Endodermal cell (in vitro differentiated cells): ENCODE measurements at regions not wholly inside any gene's neighbourhood (a gene's known extent, or its start where the extent isn't known, plus 50 kb on each side); places are given as distances from the start of the nearest gene placed in this dataset.
"Not testable (repeated sequence)": the region's sequence is repeated elsewhere in the genome, so short reads cannot be mapped to it uniquely, and the experiment has no call there.

Experiments used
- DNase-seq: peaks from one replicate; pipeline ENCODE4 v3.0.0-alpha.2; 2017
- H3K27ac ChIP-seq: 2 replicates; pipeline ENCODE4 v1.5.1; 2013; ENCODE audit warnings: mild to moderate bottlenecking, low read depth, low read length, moderate library complexity
- H3K27me3 ChIP-seq: 2 replicates; pipeline ENCODE4 v1.6.1; 2013; ENCODE audit warnings: mild to moderate bottlenecking, low read length, moderate library complexity; ENCODE audit not compliant: insufficient read depth, control insufficient read depth, poor library complexity, severe bottlenecking
- H3K36me3 ChIP-seq: 2 replicates; pipeline ENCODE4 v1.7.0; 2013; ENCODE audit warnings: mild to moderate bottlenecking, low read length, moderate library complexity; ENCODE audit not compliant: control insufficient read depth, insufficient read depth
- H3K4me1 ChIP-seq: one replicate; pipeline ENCODE4 v1.7.0; 2013; ENCODE audit warnings: low read length; ENCODE audit not compliant: control insufficient read depth, insufficient read depth
- H3K4me3 ChIP-seq: 2 replicates; pipeline ENCODE4 v1.5.1; 2013; ENCODE audit warnings: mild to moderate bottlenecking, low read length, moderate library complexity
- H3K9ac ChIP-seq: 2 replicates; pipeline ENCODE4 v1.6.1; 2013; ENCODE audit warnings: mild to moderate bottlenecking, low read length, moderate library complexity; ENCODE audit not compliant: poor library complexity, severe bottlenecking; ENCODE audit errors: extremely low read depth
- H3K9me3 ChIP-seq: 2 replicates; pipeline ENCODE4 v1.6.1; 2013; ENCODE audit warnings: mild to moderate bottlenecking, low read length, moderate library complexity; ENCODE audit not compliant: control insufficient read depth
- H3K27ac Mint-ChIP-seq: 2 replicates; pipeline ENCODE4 v1.8.0; 2020; ENCODE audit warnings: mixed read lengths
- H3K27me3 Mint-ChIP-seq: 2 replicates; pipeline ENCODE4 v1.8.0; 2021; ENCODE audit warnings: mild to moderate bottlenecking, mixed read lengths; ENCODE audit not compliant: insufficient read depth
- H3K36me3 Mint-ChIP-seq: 2 replicates; pipeline ENCODE4 v1.8.0; 2020; ENCODE audit warnings: low read depth, mixed read lengths
- H3K4me1 Mint-ChIP-seq: 2 replicates; pipeline ENCODE4 v1.8.0; 2020; ENCODE audit warnings: mixed read lengths
- H3K4me3 Mint-ChIP-seq: 2 replicates; pipeline ENCODE4 v1.8.0; 2020; ENCODE audit warnings: mild to moderate bottlenecking, moderate library complexity, mixed read lengths
- H3K9me3 Mint-ChIP-seq: 2 replicates; pipeline ENCODE4 v1.8.0; 2020; ENCODE audit warnings: mild to moderate bottlenecking, mixed read lengths
- CTCF ChIP-seq: fragments of 200-600 bp; sonication (generic); conservative IDR thresholded peaks from 2 replicates; pipeline ENCODE4 v1.5.0; 2021; ENCODE audit warnings: antibody characterized with exemption, mild to moderate bottlenecking
- WGBS, 2 experiments: methylation state at CpG; one replicate each; pipeline versions ENCODE4 v1.1.5 to v1.1.7; 2013; ENCODE audit warnings: missing lambda C conversion rate in 2 of 2, mixed read lengths in 1 of 2; ENCODE audit not compliant: insufficient coverage in 1 of 2, insufficient read length in 1 of 2; 5-methylcytosine and 5-hydroxymethylcytosine counted together

DNA sequence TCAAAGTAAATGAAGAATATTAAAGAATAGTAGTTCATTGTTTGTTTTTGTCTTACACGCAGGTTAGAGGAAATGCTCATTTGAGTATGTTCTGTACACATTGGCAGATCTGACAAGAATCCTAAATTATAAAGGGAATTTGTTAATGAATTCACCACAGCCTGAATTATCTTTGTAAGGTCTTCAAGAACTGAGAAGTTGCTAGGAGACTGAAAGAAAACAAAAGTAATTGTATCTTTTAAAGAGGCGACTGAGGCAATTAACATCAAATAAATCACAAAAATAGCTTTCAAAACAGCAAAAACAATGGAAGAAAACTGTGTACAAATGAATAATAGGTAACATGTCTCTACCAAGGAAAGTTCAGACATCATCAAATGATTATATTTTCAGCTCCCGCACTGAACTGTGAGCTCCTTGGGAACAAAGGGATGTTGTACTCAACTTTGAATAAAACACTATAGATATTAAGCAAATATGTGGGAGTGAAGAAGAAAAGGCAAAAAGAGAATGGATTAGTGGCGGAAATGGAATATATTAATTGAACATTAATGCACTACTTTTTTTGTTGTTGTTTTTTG, 51.7 kb upstream of the ATIC start:
- Mint-ChIP-seq H3K27ac (no peak overlapping the region), H3K36me3 (no peaks in the 10 kb centered on the region), H3K9me3 (no peaks in the 10 kb centered on the region), H3K4me3 (no peak overlapping the region), H3K4me1 (no peaks in the 10 kb centered on the region), H3K27me3 (peaks cover 1% of the 10 kb centered on the region)
- no peaks in the 10 kb centered on the region for H3K27me3 ChIP-seq
- no peaks in the 10 kb centered on the region for H3K36me3 ChIP-seq
- no peaks in the 10 kb centered on the region for H3K4me1 ChIP-seq
- H3K4me3 ChIP-seq, result no peak overlapping the region
- no peak overlapping the region for H3K9ac ChIP-seq
- no peak for DNase-seq
- H3K27ac ChIP-seq, result no peak overlapping the region
- no peak for TF ChIP-seq CTCF
- no peaks in the 10 kb centered on the region for H3K9me3 ChIP-seq
- WGBS, 2 experiments, result 78 to 91% methylated on average over 1 of the region's 4 CpGs

DNA sequence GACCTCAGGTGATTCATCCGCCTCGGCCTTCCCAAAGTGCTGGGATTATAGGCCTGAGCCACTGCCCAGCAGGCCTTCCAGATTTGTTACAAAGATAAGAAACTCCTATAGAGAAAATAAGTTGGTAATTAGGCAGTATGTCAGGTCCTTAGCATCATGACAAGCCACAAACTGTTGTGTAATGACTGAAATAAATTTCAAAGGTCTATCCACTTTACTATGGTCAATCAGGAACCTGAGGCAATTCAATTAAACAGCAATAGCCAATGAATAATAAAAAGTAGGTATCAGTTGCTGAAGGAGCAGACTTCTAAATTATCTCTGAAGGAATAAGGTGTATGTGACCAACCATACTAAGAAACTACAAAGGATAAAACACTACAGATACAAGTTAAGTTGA, 62.4 kb upstream of the ATIC start:
- H3K9me3 Mint-ChIP-seq, result peaks cover 36% of the 10 kb centered on the region
- TF ChIP-seq CTCF, result no peak

GRCh38 chr2:215245919-215246318, 65.9 kb upstream of the ATIC start:
- not testable (repeated sequence) for H3K4me3 ChIP-seq, H3K27ac Mint-ChIP-seq, H3K4me3 Mint-ChIP-seq, H3K4me1 ChIP-seq, H3K27me3 Mint-ChIP-seq, H3K9me3 ChIP-seq, H3K9ac ChIP-seq, H3K36me3 ChIP-seq, DNase-seq, H3K27ac ChIP-seq, H3K36me3 Mint-ChIP-seq, H3K4me1 Mint-ChIP-seq, H3K27me3 ChIP-seq
- peaks cover 20% of the 10 kb centered on the region for H3K9me3 Mint-ChIP-seq
- 91% methylated on average over 18 of the region's 20 CpGs; no CpG with 5 or more reads in 1 of the 2 experiments for WGBS, 2 experiments

More for the DNA sequence above, 62.4 kb upstream of the ATIC start:
- H3K4me3 ChIP-seq, result no peak overlapping the region
- H3K27me3 Mint-ChIP-seq, result no peaks in the 10 kb centered on the region
- no peak overlapping the region for H3K4me3 Mint-ChIP-seq
- 96 to 100% methylated on average over 1 to 2 of the region's 2 CpGs for WGBS, 2 experiments
- H3K9ac ChIP-seq, result no peak overlapping the region
- no peaks in the 10 kb centered on the region for H3K4me1 Mint-ChIP-seq
- peaks cover 3% of the 10 kb centered on the region for H3K36me3 Mint-ChIP-seq
- H3K4me1 ChIP-seq, result no peaks in the 10 kb centered on the region
- no peak for DNase-seq
- no peaks in the 10 kb centered on the region for H3K27me3 ChIP-seq
- peaks cover 5% of the 10 kb centered on the region for H3K9me3 ChIP-seq
- H3K36me3 ChIP-seq, result no peaks in the 10 kb centered on the region
- H3K27ac Mint-ChIP-seq, result no peak overlapping the region
- H3K27ac ChIP-seq, result no peak overlapping the region

DNA sequence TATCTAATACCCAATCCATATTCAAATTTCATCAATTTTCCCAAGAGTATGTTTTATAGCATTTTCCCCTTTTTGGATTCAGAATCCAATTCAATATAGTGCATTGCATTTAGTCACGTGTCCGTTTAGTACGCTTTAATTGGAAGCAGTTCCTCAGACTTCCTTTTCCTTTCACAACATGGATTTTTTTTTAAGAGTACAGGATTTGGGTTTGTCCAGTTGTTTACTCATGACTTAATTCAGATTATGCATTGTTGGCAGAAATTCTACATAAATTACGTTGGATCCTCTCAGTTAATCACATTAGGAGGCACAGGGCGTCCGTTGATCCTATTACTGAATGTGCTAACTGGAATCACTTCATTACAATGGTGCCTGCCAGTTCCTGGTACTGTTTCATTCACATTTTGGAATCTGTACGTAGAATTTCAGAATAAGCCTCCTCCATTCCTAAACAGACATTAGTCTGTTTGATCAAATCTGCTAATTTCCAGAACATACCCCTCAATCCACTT, 70.0 kb upstream of the ATIC start:
- no peak for TF ChIP-seq CTCF
- no peaks in the 10 kb centered on the region for H3K36me3 ChIP-seq
- no peaks in the 10 kb centered on the region for H3K4me1 ChIP-seq
- Mint-ChIP-seq H3K36me3 (no peaks in the 10 kb centered on the region), H3K4me3 (no peak overlapping the region), H3K27ac (no peak overlapping the region), H3K4me1 (no peaks in the 10 kb centered on the region), H3K27me3 (no peaks in the 10 kb centered on the region), H3K9me3 (peaks cover 16% of the 10 kb centered on the region)
- no peak overlapping the region for H3K9ac ChIP-seq
- no peaks in the 10 kb centered on the region for H3K27me3 ChIP-seq
- DNase-seq, result no peak
- H3K27ac ChIP-seq, result no peak overlapping the region
- no peaks in the 10 kb centered on the region for H3K9me3 ChIP-seq
- 85 to 89% methylated on average over 7 of the region's 7 CpGs for WGBS, 2 experiments
- H3K4me3 ChIP-seq, result no peak overlapping the region
